ENCODE measurements at regions not wholly inside any gene's neighbourhood (a gene's known extent, or its start where the extent isn't known, plus 50 kb on each side); places are given as distances from the start of the nearest gene placed in this dataset.

- 89 to 92% methylated on average over 6 of the region's 6 CpGs for WGBS, 2 donors
- H3K9me3 ChIP-seq, result no peaks in the 10 kb centered on the region
These were observed 652.8 kb upstream of the SOX11 start for GRCh38 chr2:5039241-5039975.

DNA sequence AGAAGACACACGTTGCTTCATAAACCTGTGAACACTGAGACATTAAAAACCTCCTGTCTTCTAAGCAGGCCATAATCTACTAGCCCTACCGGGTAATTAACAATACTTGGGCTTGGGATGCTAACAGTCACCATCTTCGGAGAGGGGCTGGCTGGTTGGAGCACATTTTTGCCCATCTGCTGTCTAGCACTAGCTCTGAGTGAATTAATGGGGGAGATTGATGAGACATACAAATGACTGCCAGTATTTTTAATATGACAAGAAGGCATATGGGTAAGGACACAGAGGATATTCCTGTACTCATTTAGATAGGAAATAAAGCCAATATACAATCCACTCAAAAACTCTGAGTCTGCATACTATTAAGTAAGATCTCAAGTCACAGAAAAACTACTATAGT, 651.6 kb upstream of the SOX11 start:
- no peaks in the 10 kb centered on the region for H3K36me3 ChIP-seq
- WGBS, 2 donors, result 92 to 93% methylated on average over 3 of the region's 3 CpGs
- H3K27me3 ChIP-seq, result no peaks in the 10 kb centered on the region
- H3K4me3 ChIP-seq (replicated peaks in 1 of 3), result no peak overlapping the region
- no peak for DNase-seq
- no peaks in the 10 kb centered on the region for H3K4me1 ChIP-seq
- intact Hi-C loops (cut with DNase I), result no loop called here
- H3K9me3 ChIP-seq, result no peaks in the 10 kb centered on the region
- H3K27ac ChIP-seq, result no peak overlapping the region
- TF ChIP-seq CTCF (IDR thresholded peaks at IDR 0.05), result no peak
- no peak for TF ChIP-seq POLR2A (IDR thresholded peaks at IDR 0.05)

More at GRCh38 chr2:5039241-5039975, 652.8 kb upstream of the SOX11 start:
- H3K4me1 ChIP-seq, result no peaks in the 10 kb centered on the region
- no peak overlapping the region for H3K4me3 ChIP-seq (replicated peaks in 1 of 3)
- no peak for DNase-seq
- intact Hi-C loops (cut with DNase I), result no loop called here
- no peaks in the 10 kb centered on the region for H3K27me3 ChIP-seq
- no peak for TF ChIP-seq CTCF (IDR thresholded peaks at IDR 0.05)
- TF ChIP-seq POLR2A (IDR thresholded peaks at IDR 0.05), result no peak
- H3K36me3 ChIP-seq, result no peaks in the 10 kb centered on the region
- H3K27ac ChIP-seq, result no peak overlapping the region

DNA sequence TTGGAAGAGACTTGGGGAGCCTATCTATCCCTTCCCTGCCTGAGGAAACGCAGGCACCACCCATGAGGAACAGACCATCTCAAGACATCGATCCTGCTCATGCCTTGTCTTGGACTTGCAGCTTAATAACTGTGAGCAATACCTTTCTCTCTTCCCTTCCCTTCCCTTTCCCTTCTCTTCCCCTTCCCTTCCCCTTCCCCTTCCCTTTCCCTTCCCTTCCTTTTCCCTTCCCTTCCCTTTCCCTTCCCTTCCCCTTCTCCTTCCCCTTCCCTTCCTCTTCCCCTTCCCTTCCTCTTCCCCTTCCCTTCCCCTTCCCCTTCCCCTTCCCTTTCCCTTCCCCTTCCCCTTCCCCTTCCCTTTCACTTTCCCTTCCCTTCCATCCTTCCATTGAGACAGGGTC, 650.7 kb upstream of the SOX11 start:
- H3K9me3 ChIP-seq, result no peaks in the 10 kb centered on the region
- intact Hi-C loops (cut with DNase I), result no loop called here
- 91 to 93% methylated on average over 2 of the region's 2 CpGs for WGBS, 2 donors
- no peaks in the 10 kb centered on the region for H3K27me3 ChIP-seq
- TF ChIP-seq POLR2A (IDR thresholded peaks at IDR 0.05), result no peak
- H3K4me1 ChIP-seq, result no peaks in the 10 kb centered on the region
- H3K4me3 ChIP-seq (replicated peaks in 1 of 3), result no peak overlapping the region
- no peaks in the 10 kb centered on the region for H3K36me3 ChIP-seq
- no peak overlapping the region for H3K27ac ChIP-seq
- no peak for DNase-seq

- whole genome bisulfite sequencing, 2 donors, result 89 to 94% methylated on average over 4 of the region's 4 CpGs
- intact Hi-C loops (cut with DNase I), result no loop called here
- Histone ChIP-seq H3K4me1 (no peaks in the 10 kb centered on the region), H3K27ac (no peak overlapping the region), H3K9me3 (no peaks in the 10 kb centered on the region), H3K36me3 (no peaks in the 10 kb centered on the region), H3K27me3 (no peaks in the 10 kb centered on the region), H3K4me3 (replicated peaks in 1 of 3) (no peak overlapping the region)
- no peak for DNase-seq
- TF ChIP-seq CTCF (IDR thresholded peaks at IDR 0.05) (no peak), POLR2A (IDR thresholded peaks at IDR 0.05) (no peak)
These were observed 649.3 kb upstream of the SOX11 start for GRCh38 chr2:5042666-5043440.

- TF ChIP-seq CTCF (IDR thresholded peaks at IDR 0.05) (no peak), POLR2A (IDR thresholded peaks at IDR 0.05) (no peak)
- no peak overlapping the region for H3K4me3 ChIP-seq (replicated peaks in 1 of 3)
- no peaks in the 10 kb centered on the region for H3K27me3 ChIP-seq
- no peaks in the 10 kb centered on the region for H3K4me1 ChIP-seq
- H3K9me3 ChIP-seq, result no peaks in the 10 kb centered on the region
- no peak overlapping the region for H3K27ac ChIP-seq
- no peaks in the 10 kb centered on the region for H3K36me3 ChIP-seq
- WGBS, 2 donors, result 91 to 95% methylated on average over 2 of the region's 2 CpGs
- intact Hi-C loops (cut with DNase I), result no loop called here
- no peak for DNase-seq
These were observed 640.9 kb upstream of the SOX11 start for GRCh38 chr2:5051300-5051699.

All from thyroid gland (tissue), 4 donors.